ENCODE measurements at regions not wholly inside any gene's neighbourhood (a gene's known extent, or its start where the extent isn't known, plus 50 kb on each side); places are given as distances from the start of the nearest gene placed in this dataset.
A peak's percentile ranks its signal among the peaks of the same experiment; 100 is the strongest.

DNA sequence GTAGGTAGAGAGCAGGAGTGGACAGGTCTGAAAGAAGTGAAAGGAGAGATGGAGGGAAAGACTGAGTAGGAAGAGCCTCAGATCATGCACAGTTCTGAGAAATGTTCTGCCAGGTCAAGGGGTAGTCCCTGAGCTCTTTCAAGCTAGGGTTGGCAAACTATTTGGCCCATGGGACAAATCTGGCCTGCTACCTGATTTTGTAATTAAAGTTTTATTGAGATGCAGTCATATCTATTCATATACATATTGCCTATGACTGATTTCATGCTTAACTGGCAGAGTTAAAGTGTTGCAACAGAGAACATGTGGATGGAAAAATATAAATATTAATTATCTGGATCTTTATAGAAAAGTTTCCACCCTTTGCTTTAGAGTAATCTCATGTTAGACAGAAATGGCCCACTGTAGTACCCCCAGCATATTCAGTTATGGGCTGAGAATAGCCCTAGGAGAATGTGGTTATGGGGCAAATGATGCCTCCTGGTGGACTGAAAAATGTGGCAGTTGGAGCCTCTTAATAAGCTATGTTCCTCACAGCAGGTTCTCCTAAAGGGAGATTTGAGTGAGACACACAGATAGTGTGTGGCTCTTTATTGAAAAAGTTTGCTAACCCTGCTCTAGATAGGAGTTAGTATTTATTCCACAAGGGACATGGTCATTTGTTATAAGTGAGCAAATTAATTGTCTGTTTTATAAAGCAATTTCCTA lies 476.9 kb downstream of the LRIG3 start:
- peak; percentile 13 to 60 for DNase-seq (ENCODE audit: low read depth in 1 of 2, low spot score in 1 of 2)
- Histone ChIP-seq H3K4me1 (ENCODE audit: low read depth) (no peaks in the 10 kb centered on the region), H3K27me3 (no peaks in the 10 kb centered on the region), H3K4me3 (no peak overlapping the region), H3K36me3 (no peaks in the 10 kb centered on the region), H3K27ac (no peak overlapping the region), H3K9me3 (ENCODE audit: low read depth) (no peaks in the 10 kb centered on the region)
- TF ChIP-seq, protein P1, sequence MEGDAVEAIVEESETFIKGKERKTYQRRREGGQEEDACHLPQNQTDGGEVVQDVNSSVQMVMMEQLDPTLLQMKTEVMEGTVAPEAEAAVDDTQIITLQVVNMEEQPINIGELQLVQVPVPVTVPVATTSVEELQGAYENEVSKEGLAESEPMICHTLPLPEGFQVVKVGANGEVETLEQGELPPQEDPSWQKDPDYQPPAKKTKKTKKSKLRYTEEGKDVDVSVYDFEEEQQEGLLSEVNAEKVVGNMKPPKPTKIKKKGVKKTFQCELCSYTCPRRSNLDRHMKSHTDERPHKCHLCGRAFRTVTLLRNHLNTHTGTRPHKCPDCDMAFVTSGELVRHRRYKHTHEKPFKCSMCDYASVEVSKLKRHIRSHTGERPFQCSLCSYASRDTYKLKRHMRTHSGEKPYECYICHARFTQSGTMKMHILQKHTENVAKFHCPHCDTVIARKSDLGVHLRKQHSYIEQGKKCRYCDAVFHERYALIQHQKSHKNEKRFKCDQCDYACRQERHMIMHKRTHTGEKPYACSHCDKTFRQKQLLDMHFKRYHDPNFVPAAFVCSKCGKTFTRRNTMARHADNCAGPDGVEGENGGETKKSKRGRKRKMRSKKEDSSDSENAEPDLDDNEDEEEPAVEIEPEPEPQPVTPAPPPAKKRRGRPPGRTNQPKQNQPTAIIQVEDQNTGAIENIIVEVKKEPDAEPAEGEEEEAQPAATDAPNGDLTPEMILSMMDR (IDR thresholded peaks at IDR 0.05; ENCODE audit: low read depth, low read length) = peak; percentile 62

DNA sequence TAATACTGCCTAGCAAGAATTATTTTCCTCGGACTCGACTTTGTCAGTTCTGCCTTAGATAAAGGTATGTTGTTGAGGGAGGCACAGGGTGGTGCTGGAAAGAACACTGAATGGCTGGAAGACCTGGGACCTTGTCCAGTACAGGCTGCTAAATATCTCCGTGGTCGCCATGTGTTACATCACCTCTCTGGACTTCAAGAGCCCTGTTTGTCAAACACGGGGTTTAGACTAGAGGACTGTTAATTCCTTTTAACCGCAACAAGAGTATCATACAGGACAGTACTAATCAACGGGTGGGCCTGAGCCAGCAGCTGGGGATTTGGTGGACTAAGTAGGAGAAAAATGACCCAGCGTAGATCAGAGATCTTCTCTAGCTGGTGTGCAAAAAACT lies 476.3 kb downstream of the LRIG3 start:
- Histone ChIP-seq H3K27ac (no peak overlapping the region), H3K4me1 (ENCODE audit: low read depth) (no peaks in the 10 kb centered on the region), H3K4me3 (no peak overlapping the region), H3K27me3 (no peaks in the 10 kb centered on the region), H3K9me3 (ENCODE audit: low read depth) (no peaks in the 10 kb centered on the region), H3K36me3 (no peaks in the 10 kb centered on the region)
- peak in 1 of 2 donors; percentile 62 for DNase-seq (ENCODE audit: low read depth in 1 of 2, low spot score in 1 of 2)
- TF ChIP-seq, protein P1 (IDR thresholded peaks at IDR 0.05; ENCODE audit: low read depth, low read length) = no peak

DNA sequence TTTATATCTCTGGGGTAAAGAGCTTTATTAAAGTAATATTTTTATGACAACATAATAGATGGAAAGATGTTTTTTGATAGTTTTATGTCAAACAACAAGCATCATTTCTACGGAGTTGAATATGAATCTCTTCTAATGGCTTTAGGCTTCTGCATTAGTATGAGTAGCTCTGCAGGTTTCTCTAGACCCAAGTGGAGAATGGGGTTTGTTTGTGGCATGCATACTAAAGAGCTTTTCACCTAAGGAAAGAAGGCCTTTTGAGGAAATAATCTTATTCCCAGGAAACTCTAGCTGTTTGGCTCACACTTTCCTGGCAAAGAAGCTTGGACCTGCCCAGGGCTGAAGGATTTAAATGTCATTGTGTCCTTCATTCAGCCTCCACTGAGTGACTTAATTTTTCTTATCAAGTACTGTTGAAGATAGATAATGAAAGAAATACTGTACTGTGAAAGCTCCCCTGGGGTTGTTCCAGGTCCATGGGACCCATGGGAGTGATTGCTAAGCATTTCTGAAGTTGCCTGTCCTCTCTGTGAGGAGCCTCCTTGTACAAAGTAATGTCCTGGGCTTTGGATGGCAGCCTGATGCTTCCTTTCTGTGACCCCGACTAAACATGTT lies 469.3 kb downstream of the LRIG3 start:
- Histone ChIP-seq H3K27me3 (no peaks in the 10 kb centered on the region), H3K4me3 (no peak overlapping the region), H3K9me3 (ENCODE audit: low read depth) (no peaks in the 10 kb centered on the region), H3K27ac (no peak overlapping the region), H3K4me1 (ENCODE audit: low read depth) (no peaks in the 10 kb centered on the region), H3K36me3 (no peaks in the 10 kb centered on the region)
- TF ChIP-seq, protein P1 (IDR thresholded peaks at IDR 0.05; ENCODE audit: low read depth, low read length) = no peak
- DNase-seq (ENCODE audit: low read depth in 1 of 2, low spot score in 1 of 2) = no peak

DNA sequence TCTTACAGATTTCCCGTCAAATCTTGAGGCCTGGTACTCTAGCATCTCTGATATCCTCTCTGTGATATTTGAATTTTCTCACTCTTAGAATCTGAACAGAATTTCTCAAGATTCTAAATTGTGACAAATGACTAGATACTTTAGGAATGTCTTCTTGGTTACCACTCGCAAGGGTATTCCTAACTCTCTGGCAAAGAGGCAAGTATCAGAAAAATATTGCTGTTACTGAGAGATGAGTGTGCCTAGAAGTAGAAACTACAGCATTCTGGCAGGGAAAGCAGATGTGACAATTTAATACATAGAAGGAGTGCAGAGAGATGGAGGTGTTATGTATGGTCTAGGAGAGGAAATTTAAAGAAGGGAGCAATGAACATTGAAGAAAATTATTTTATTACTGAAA lies 467.8 kb downstream of the LRIG3 start:
- Histone ChIP-seq H3K27me3 (no peaks in the 10 kb centered on the region), H3K9me3 (ENCODE audit: low read depth) (no peaks in the 10 kb centered on the region), H3K27ac (no peak overlapping the region), H3K4me1 (ENCODE audit: low read depth) (no peaks in the 10 kb centered on the region), H3K4me3 (no peak overlapping the region), H3K36me3 (no peaks in the 10 kb centered on the region)
- TF ChIP-seq, protein P1 (IDR thresholded peaks at IDR 0.05; ENCODE audit: low read depth, low read length) = no peak
- DNase-seq (ENCODE audit: low read depth in 1 of 2, low spot score in 1 of 2) = peak in 1 of 2 donors; percentile 18

DNA sequence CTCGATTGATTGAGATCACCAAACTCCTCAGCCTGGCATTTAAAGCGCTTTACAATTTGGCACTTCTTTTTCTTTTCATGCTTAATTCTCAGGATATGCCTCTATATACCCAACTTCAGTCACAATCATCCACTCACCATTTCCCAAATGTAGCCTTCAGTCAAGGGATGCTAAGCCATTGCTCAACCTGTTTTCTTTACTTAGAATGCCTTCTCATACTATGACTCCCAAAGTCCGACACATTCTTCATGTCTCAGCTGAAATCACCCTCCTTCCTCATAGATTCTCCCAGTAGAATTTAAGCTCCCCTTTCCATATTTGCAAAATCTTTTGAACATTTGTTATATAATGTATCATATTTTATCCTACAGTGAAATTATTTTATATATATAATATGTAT lies 467.0 kb downstream of the LRIG3 start:
- no peaks in the 10 kb centered on the region for H3K4me1 ChIP-seq (ENCODE audit: low read depth)
- H3K27ac ChIP-seq = no peak overlapping the region
- no peak overlapping the region for H3K4me3 ChIP-seq
- H3K9me3 ChIP-seq (ENCODE audit: low read depth) = no peaks in the 10 kb centered on the region
- no peak for DNase-seq (ENCODE audit: low read depth in 1 of 2, low spot score in 1 of 2)
- no peaks in the 10 kb centered on the region for H3K27me3 ChIP-seq
- no peaks in the 10 kb centered on the region for H3K36me3 ChIP-seq
- TF ChIP-seq, protein P1 (IDR thresholded peaks at IDR 0.05; ENCODE audit: low read depth, low read length) = no peak

All from cardiac muscle cell (in vitro differentiated cells and primary cell).